CD14-positive monocyte (primary cell): ENCODE measurements at regions not wholly inside any gene's neighbourhood (a gene's known extent, or its start where the extent isn't known, plus 50 kb on each side); places are given as distances from the start of the nearest gene placed in this dataset.

Source experiments
- DNase-seq, 3 donors: peaks; one replicate each; pipeline ENCODE4 v3.0.0-alpha.2; 2011 to 2022
- H2AFZ ChIP-seq: 2 replicates; pipeline ENCODE4 v1.6.0; 2012; ENCODE audit warnings: mild to moderate bottlenecking, low read depth, low read length, inconsistent platforms; ENCODE audit not compliant: insufficient read depth, poor library complexity, severe bottlenecking
- H3K27ac ChIP-seq, 2 donors: 1 replicate in 1 of 2; 2 replicates in 1 of 2; pipeline ENCODE4 v1.5.1; 2012 to 2013; ENCODE audit warnings: low read length in 2 of 2, control low read depth in 1 of 2, inconsistent platforms in 1 of 2, low read depth in 1 of 2, mild to moderate bottlenecking in 1 of 2
- H3K27me3 ChIP-seq, 2 donors: one replicate each; pipeline versions ENCODE4 v1.6.0 to v1.6.1; 2011 to 2013; ENCODE audit warnings: low read length in 2 of 2; ENCODE audit not compliant: control insufficient read depth in 2 of 2, insufficient read depth in 2 of 2
- H3K36me3 ChIP-seq, 2 donors: replicated peaks in 1 of 2; 1 replicate in 1 of 2; 2 replicates in 1 of 2; pipeline versions ENCODE4 v1.5.1 to v1.6.1; 2012 to 2013; ENCODE audit warnings: low read length in 2 of 2, control low read depth in 1 of 2, inconsistent platforms in 1 of 2, mild to moderate bottlenecking in 1 of 2; ENCODE audit not compliant: insufficient read depth in 2 of 2, control insufficient read depth in 1 of 2
- H3K4me1 ChIP-seq, 2 donors: 1 replicate in 1 of 2; 2 replicates in 1 of 2; pipeline versions ENCODE4 v1.5.1 to v1.6.1; 2012 to 2013; ENCODE audit warnings: low read length in 2 of 2, control low read depth in 1 of 2, inconsistent platforms in 1 of 2, mild to moderate bottlenecking in 1 of 2, moderate library complexity in 1 of 2; ENCODE audit not compliant: insufficient read depth in 2 of 2, control insufficient read depth in 1 of 2
- H3K4me2 ChIP-seq: replicated peaks from 2 replicates; pipeline ENCODE3; 2012; ENCODE audit warnings: low read length, moderate library complexity, mild to moderate bottlenecking; ENCODE audit not compliant: poor library complexity, severe bottlenecking; ENCODE audit errors: extremely low read depth
- H3K4me3 ChIP-seq, 3 experiments: fragments of 200-600 bp in 1 of 3; sonication (generic) in 1 of 3; replicated peaks in 1 of 3; 1 replicate in 2 of 3; 2 replicates in 1 of 3; pipeline ENCODE4 v1.5.1; 2011 to 2013; ENCODE audit warnings: low read length in 3 of 3, mild to moderate bottlenecking in 3 of 3, control low read depth in 2 of 3, low read depth in 2 of 3, inconsistent platforms in 1 of 3, moderate library complexity in 1 of 3
- H3K79me2 ChIP-seq: 2 replicates; pipeline ENCODE4 v1.6.0; 2012; ENCODE audit warnings: mild to moderate bottlenecking, control low read depth, inconsistent platforms, low read length, moderate library complexity; ENCODE audit not compliant: insufficient read depth
- H3K9ac ChIP-seq: 2 replicates; pipeline ENCODE4 v1.6.0; 2017; ENCODE audit warnings: low read length, mild to moderate bottlenecking; ENCODE audit not compliant: insufficient read depth, poor library complexity, severe bottlenecking
- H3K9me3 ChIP-seq, 2 donors: replicated peaks in 1 of 2; 1 replicate in 1 of 2; 2 replicates in 1 of 2; pipeline versions ENCODE4 v1.5.1 to v1.6.1; 2012 to 2013; ENCODE audit warnings: low read length in 2 of 2, control low read depth in 1 of 2; ENCODE audit not compliant: control insufficient read depth in 1 of 2, insufficient read depth in 1 of 2
- H4K20me1 ChIP-seq: 2 replicates; pipeline ENCODE4 v1.6.0; 2012; ENCODE audit warnings: mild to moderate bottlenecking, low read length, control low read depth, moderate library complexity; ENCODE audit not compliant: insufficient read depth
- H3K27ac Mint-ChIP-seq, 7 donors: one replicate each; pipeline ENCODE4 v1.8.0; 2020; ENCODE audit warnings: mild to moderate bottlenecking in 7 of 7, mixed read lengths in 7 of 7, moderate library complexity in 6 of 7, inconsistent platforms in 2 of 7
- H3K27me3 Mint-ChIP-seq, 3 donors: one replicate each; pipeline ENCODE4 v1.8.0; 2021 to 2022; ENCODE audit warnings: low read depth in 3 of 3, mild to moderate bottlenecking in 3 of 3, mixed read lengths in 3 of 3, moderate library complexity in 3 of 3, inconsistent platforms in 1 of 3
- H3K36me3 Mint-ChIP-seq, 2 donors: one replicate each; pipeline ENCODE4 v1.8.0; 2020; ENCODE audit warnings: mixed read lengths in 2 of 2, inconsistent platforms in 1 of 2, mild to moderate bottlenecking in 1 of 2
- H3K4me1 Mint-ChIP-seq: one replicate; pipeline ENCODE4 v1.8.0; 2020; ENCODE audit warnings: mild to moderate bottlenecking, mixed read lengths
- H3K4me3 Mint-ChIP-seq, 2 donors: one replicate each; pipeline ENCODE4 v1.8.0; 2020; ENCODE audit warnings: mild to moderate bottlenecking in 2 of 2, mixed read lengths in 2 of 2, moderate library complexity in 1 of 2
- H3K9me3 Mint-ChIP-seq, 7 donors: one replicate each; pipeline ENCODE4 v1.8.0; 2020 to 2022; ENCODE audit warnings: mixed read lengths in 7 of 7, mild to moderate bottlenecking in 6 of 7, moderate library complexity in 6 of 7, inconsistent platforms in 2 of 7
- CTCF ChIP-seq: fragments of 200-600 bp; IDR thresholded peaks from one replicate; pipeline ENCODE4 v1.8.0; 2022; ENCODE audit warnings: antibody characterized with exemption, mild to moderate bottlenecking
- WGBS: methylation state at CpG from one replicate; pipeline ENCODE4 v1.1.5; 2013; ENCODE audit warnings: missing lambda C conversion rate; ENCODE audit not compliant: insufficient coverage; 5-methylcytosine and 5-hydroxymethylcytosine counted together
- intact Hi-C, 2 donors: fragments of 100-400 bp; cut with micrococcal nuclease; formaldehyde crosslinking; loops; one replicate each; pipeline versions ENCODE4 v1.15.0 to v1.15.1; 2023

DNA sequence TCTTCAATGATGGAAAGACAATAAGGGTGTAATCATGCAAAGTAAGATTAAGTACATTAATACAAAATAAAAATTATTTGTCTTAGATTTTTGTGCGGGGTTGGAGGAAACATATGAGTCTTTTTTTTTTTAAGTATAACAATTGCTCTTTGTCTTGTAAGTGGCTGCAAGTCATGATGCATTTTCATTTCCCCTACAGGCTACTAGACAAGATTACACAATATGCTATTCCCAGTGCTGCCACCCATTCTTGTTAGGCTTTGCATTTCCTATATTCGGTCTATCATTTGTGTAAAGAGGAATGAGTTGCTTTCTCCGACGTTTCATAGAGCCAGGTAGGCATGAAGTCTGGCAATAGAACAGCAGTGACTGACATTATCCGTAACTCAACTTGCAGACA is 294.2 kb upstream of the CYLC2 start:
- no peak for DNase-seq
- Histone ChIP-seq H3K36me3 (no peaks in the 10 kb centered on the region), H3K4me3 (no peak overlapping the region), H3K9me3 (peaks cover 0 to 6% of the 10 kb centered on the region in 2 donors), H3K4me1 (no peaks in the 10 kb centered on the region), H3K27ac (no peak overlapping the region), H3K4me2 (no peak overlapping the region), H2AFZ (no peak overlapping the region), H4K20me1 (no peaks in the 10 kb centered on the region), H3K79me2 (no peaks in the 10 kb centered on the region), H3K27me3 (no peaks in the 10 kb centered on the region), H3K9ac (no peak overlapping the region)
- Mint-ChIP-seq H3K4me3 (no peak overlapping the region), H3K36me3 (no peaks in the 10 kb centered on the region), H3K27me3 (no peaks in the 10 kb centered on the region), H3K4me1 (no peaks in the 10 kb centered on the region), H3K27ac (no peak overlapping the region), H3K9me3 (peaks cover 0 to 12% (median 6%) of the 10 kb centered on the region in 7 donors)
- intact Hi-C loops: no loop called here
- no peak for TF ChIP-seq CTCF
- WGBS: 100% methylated on average over 1 of the region's 5 CpGs

- H3K4me3 Mint-ChIP-seq: no peak overlapping the region
- Histone ChIP-seq H3K9me3 (peaks cover 16% of the 10 kb centered on the region in 2 donors), H3K4me3 (no peak overlapping the region), H4K20me1 (no peaks in the 10 kb centered on the region), H3K79me2 (no peaks in the 10 kb centered on the region), H3K27me3 (no peaks in the 10 kb centered on the region), H2AFZ (no peak overlapping the region), H3K4me1 (no peaks in the 10 kb centered on the region), H3K27ac (no peak overlapping the region), H3K36me3 (no peaks in the 10 kb centered on the region), H3K9ac (no peak overlapping the region), H3K4me2 (no peak overlapping the region)
- H3K36me3 Mint-ChIP-seq: no peaks in the 10 kb centered on the region
- H3K27me3 Mint-ChIP-seq: no peaks in the 10 kb centered on the region
- TF ChIP-seq CTCF: no peak
- no peak overlapping the region for H3K27ac Mint-ChIP-seq
- no peaks in the 10 kb centered on the region for H3K4me1 Mint-ChIP-seq
- no peak for DNase-seq
- 65% methylated on average over 2 of the region's 3 CpGs for WGBS
- H3K9me3 Mint-ChIP-seq: peaks cover 0 to 9% (median 0%) of the 10 kb centered on the region in 7 donors
- intact Hi-C loops: no loop called here
Measured at GRCh38 chr9:102669220-102669619, 325.9 kb upstream of the CYLC2 start.
